ENCODE measurements at regions not wholly inside any gene's neighbourhood (a gene's known extent, or its start where the extent isn't known, plus 50 kb on each side); places are given as distances from the start of the nearest gene placed in this dataset.
A peak's percentile ranks its signal among the peaks of the same experiment; 100 is the strongest.
"Not testable (repeated sequence)": the region's sequence is repeated elsewhere in the genome, so short reads cannot be mapped to it uniquely, and the experiment has no call there.

- DNase-seq: peak; percentile 61
Observed at GRCh38 chr2:131672471-131673399, 145.0 kb downstream of the CCDC74A start.

- DNase-seq: peak; percentile 59
Observed at GRCh38 chr2:131673400-131674173, 145.9 kb downstream of the CCDC74A start.

GRCh38 chr2:131674174-131674507 lies 146.5 kb downstream of the CCDC74A start:
- no peak for DNase-seq

GRCh38 chr2:131681611-131682121 lies 154.0 kb downstream of the CCDC74A start:
- not testable (repeated sequence) for DNase-seq

- peak; percentile 90 for DNase-seq
Observed at GRCh38 chr2:131682122-131682944, 154.6 kb downstream of the CCDC74A start.

- peak; percentile 34 for DNase-seq
Observed at GRCh38 chr2:131682945-131683330, 155.2 kb downstream of the CCDC74A start.

GRCh38 chr2:131684631-131685316 lies 157.1 kb downstream of the CCDC74A start:
- DNase-seq: peak; percentile 81

- peak; percentile 75 for DNase-seq
Observed at GRCh38 chr2:131686164-131686893, 158.6 kb downstream of the CCDC74A start.

GRCh38 chr2:131686894-131687238 lies 159.2 kb downstream of the CCDC74A start:
- peak; percentile 57 for DNase-seq

GRCh38 chr2:131689066-131689465 lies 161.4 kb downstream of the CCDC74A start:
- DNase-seq: not testable (repeated sequence)

- not testable (repeated sequence) for DNase-seq
Observed at GRCh38 chr2:131711268-131711667, 183.6 kb downstream of the CCDC74A start.

- DNase-seq: not testable (repeated sequence)
Observed at GRCh38 chr2:131717907-131718306, 190.2 kb downstream of the CCDC74A start.

GRCh38 chr2:131721163-131721562 lies 193.5 kb downstream of the CCDC74A start:
- not testable (repeated sequence) for DNase-seq

- DNase-seq: not testable (repeated sequence)
Observed at GRCh38 chr2:131722256-131722655, 194.6 kb downstream of the CCDC74A start.

- no peak for DNase-seq
Observed at GRCh38 chr2:131724019-131724418, 196.3 kb downstream of the CCDC74A start.

- not testable (repeated sequence) for DNase-seq
Observed at GRCh38 chr2:131728451-131728850, 200.8 kb downstream of the CCDC74A start.

GRCh38 chr2:131733530-131733929 lies 205.8 kb downstream of the CCDC74A start:
- DNase-seq: not testable (repeated sequence)

GRCh38 chr2:131736406-131736805 lies 208.7 kb downstream of the CCDC74A start:
- not testable (repeated sequence) for DNase-seq

GRCh38 chr2:131738533-131738932 lies 210.8 kb downstream of the CCDC74A start:
- DNase-seq: not testable (repeated sequence)

- not testable (repeated sequence) for DNase-seq
Observed at GRCh38 chr2:131738996-131739434, 211.3 kb downstream of the CCDC74A start.
